ENCODE measurements at regions not wholly inside any gene's neighbourhood (a gene's known extent, or its start where the extent isn't known, plus 50 kb on each side); places are given as distances from the start of the nearest gene placed in this dataset.

DNA sequence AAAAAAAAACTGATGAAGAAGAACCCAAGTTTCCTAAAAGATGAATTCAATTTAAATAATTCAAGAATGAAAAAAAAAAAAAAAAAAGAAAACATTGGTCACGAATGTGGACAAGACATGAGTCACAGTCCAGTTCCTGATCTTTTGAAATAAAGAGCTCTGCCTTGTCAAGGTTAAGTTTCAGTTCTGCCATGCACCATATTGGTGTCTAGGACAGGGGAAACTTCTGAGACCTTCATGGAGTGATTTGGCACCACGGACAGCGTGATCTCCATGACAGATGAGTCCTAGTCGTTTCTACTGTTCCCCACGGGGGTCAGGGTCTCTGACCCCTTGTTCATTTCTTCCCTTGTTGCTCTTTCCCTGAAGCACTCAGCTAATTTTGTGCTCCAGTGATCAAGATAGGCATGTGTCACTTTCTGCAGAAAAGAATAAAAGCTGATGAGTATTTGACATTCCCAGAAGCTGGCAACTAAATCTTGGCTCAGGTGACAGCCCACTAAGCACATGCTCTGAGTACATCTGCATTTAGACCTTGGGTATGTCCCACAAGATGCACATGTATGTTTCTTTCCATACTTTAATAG is 1159.7 kb downstream of the BCL11B start:
- ChIA-PET CTCF (no interaction called here), POLR2A (no interaction called here)
- Histone ChIP-seq H4K20me1 (ENCODE audit: insufficient read depth) (no peaks in the 10 kb centered on the region), H3K27me3 (ENCODE audit: insufficient read depth) (no peaks in the 10 kb centered on the region), H3K36me3 (replicated peaks in 1 of 2; ENCODE audit: control insufficient read depth in 1 of 2, insufficient read depth in 2 of 2, low read length in 1 of 2) (no peaks in the 10 kb centered on the region), H3K79me2 (ENCODE audit: insufficient read depth) (no peaks in the 10 kb centered on the region), H2AFZ (ENCODE audit: low read depth) (no peak overlapping the region), H3K4me1 (ENCODE audit: control insufficient read depth in 1 of 2, insufficient read depth in 2 of 2, low read depth in 1 of 2, low read length in 1 of 2) (no peaks in the 10 kb centered on the region), H3K4me3 (ENCODE audit: low read depth in 2 of 2, low read length in 1 of 2) (no peak overlapping the region), H3K9ac (no peak overlapping the region), H3F3A (replicated peaks; ENCODE audit: insufficient read depth) (no peaks in the 10 kb centered on the region), H3K4me2 (no peak overlapping the region), H3K27ac (ENCODE audit: low read depth in 2 of 2, low read length in 1 of 2) (no peak overlapping the region), H3K9me2 (no peaks in the 10 kb centered on the region), H3K9me3 (no peaks in the 10 kb centered on the region)
- 0% methylated on average over 5 of the region's 5 CpGs for WGBS (ENCODE audit: low lambda C conversion rate)
- no peak for TF ChIP-seq USF2 (IDR thresholded peaks at IDR 0.05; ENCODE audit: borderline replicate concordance, low read depth, low read length)
- TF ChIP-seq, protein P1, sequence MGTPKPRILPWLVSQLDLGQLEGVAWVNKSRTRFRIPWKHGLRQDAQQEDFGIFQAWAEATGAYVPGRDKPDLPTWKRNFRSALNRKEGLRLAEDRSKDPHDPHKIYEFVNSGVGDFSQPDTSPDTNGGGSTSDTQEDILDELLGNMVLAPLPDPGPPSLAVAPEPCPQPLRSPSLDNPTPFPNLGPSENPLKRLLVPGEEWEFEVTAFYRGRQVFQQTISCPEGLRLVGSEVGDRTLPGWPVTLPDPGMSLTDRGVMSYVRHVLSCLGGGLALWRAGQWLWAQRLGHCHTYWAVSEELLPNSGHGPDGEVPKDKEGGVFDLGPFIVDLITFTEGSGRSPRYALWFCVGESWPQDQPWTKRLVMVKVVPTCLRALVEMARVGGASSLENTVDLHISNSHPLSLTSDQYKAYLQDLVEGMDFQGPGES (IDR thresholded peaks at IDR 0.05; ENCODE audit: low read depth, low read length) = no peak
- no peak for TF ChIP-seq GABPA (IDR thresholded peaks at IDR 0.05; ENCODE audit: low read depth)
- TF ChIP-seq TEAD4 (IDR thresholded peaks at IDR 0.05; ENCODE audit: borderline replicate concordance, insufficient read depth) = no peak
- TF ChIP-seq RCOR1 (IDR thresholded peaks at IDR 0.05; ENCODE audit: low read length) = no peak
- TF ChIP-seq EZH2phosphoT487 (IDR thresholded peaks at IDR 0.05; ENCODE audit: borderline replicate concordance, low read depth) = no peak
- no peak for TF ChIP-seq MXI1 (IDR thresholded peaks at IDR 0.05; ENCODE audit: low read depth, low read length)
- DNase-seq = no peak

DNA sequence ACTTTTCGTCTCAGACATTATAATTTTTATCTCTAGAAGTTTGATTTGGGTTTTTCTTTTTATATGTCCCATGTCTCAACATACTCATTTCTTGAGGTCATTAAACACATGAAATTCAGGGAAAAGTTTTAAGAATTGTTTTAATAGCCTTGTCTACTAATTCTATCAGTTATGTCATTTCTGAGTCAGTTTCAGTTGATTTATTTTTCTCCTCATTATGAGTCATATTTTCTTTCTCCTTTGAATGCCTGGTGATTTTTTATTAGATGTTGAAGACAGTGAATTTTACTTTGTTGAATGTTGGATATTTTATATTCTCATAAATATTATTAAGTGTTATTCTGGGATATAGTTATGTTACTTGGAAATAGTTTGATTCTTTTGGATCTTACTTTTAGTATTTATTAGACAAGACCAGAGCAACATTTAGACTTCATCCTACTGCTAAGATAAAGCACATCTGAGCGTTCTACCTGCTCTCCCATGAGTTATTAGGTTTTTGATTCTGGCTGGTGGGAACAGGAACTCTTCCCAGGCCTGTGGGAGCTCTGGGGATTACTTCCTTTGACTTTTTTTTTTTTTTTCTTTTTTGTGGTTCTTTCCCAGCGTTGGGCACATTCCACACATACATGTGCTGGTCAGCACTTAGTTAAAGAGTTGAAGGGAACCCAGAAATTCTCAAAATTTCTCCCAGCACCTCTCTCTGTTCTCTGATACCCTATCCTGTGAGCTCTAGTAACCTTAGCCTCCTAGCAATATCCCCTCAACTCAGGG is 1157.7 kb downstream of the BCL11B start:
- Histone ChIP-seq H3K4me3 (ENCODE audit: low read depth in 2 of 2, low read length in 1 of 2) (no peak overlapping the region), H3K36me3 (replicated peaks in 1 of 2; ENCODE audit: control insufficient read depth in 1 of 2, insufficient read depth in 2 of 2, low read length in 1 of 2) (no peaks in the 10 kb centered on the region), H3K4me2 (no peak overlapping the region), H3K9me2 (no peaks in the 10 kb centered on the region), H3K9ac (no peak overlapping the region), H2AFZ (ENCODE audit: low read depth) (no peak overlapping the region), H3K79me2 (ENCODE audit: insufficient read depth) (no peaks in the 10 kb centered on the region), H3K27me3 (ENCODE audit: insufficient read depth) (no peaks in the 10 kb centered on the region), H3K4me1 (ENCODE audit: control insufficient read depth in 1 of 2, insufficient read depth in 2 of 2, low read depth in 1 of 2, low read length in 1 of 2) (no peaks in the 10 kb centered on the region), H3K27ac (ENCODE audit: low read depth in 2 of 2, low read length in 1 of 2) (no peak overlapping the region), H3K9me3 (no peaks in the 10 kb centered on the region), H4K20me1 (ENCODE audit: insufficient read depth) (no peaks in the 10 kb centered on the region), H3F3A (replicated peaks; ENCODE audit: insufficient read depth) (no peaks in the 10 kb centered on the region)
- 0% methylated on average over 3 of the region's 3 CpGs for WGBS (ENCODE audit: low lambda C conversion rate)
- POLR2A ChIA-PET = no interaction called here
- TF ChIP-seq ELF1 (IDR thresholded peaks at IDR 0.05) (no peak), POLR2AphosphoS5 (IDR thresholded peaks at IDR 0.05; ENCODE audit: low read depth, low read length) (no peak), FOSL2 (IDR thresholded peaks at IDR 0.05; ENCODE audit: borderline replicate concordance, low read depth) (no peak), YY1 (IDR thresholded peaks at IDR 0.05; ENCODE audit: low read depth) (no peak), TAF1 (IDR thresholded peaks at IDR 0.05; ENCODE audit: borderline replicate concordance, low read depth, low read length) (no peak), MXI1 (IDR thresholded peaks at IDR 0.05; ENCODE audit: low read depth, low read length) (no peak), SMC3 (IDR thresholded peaks at IDR 0.05; ENCODE audit: low read depth, low read length) (no peak)
- TF ChIP-seq, protein P1 (IDR thresholded peaks at IDR 0.05; ENCODE audit: low read depth, low read length) = no peak
- CTCF ChIA-PET = interaction anchor here (0.9 kb wide), 1 partner anchor 16 kb away, joined by 4 read pairs; no protein-coding TSS in a partner anchor
- DNase-seq = no peak

All from SK-N-SH (cell line).